ENCODE measurements at regions not wholly inside any gene's neighbourhood (a gene's known extent, or its start where the extent isn't known, plus 50 kb on each side); places are given as distances from the start of the nearest gene placed in this dataset.
A peak's percentile ranks its signal among the peaks of the same experiment; 100 is the strongest.

- no peak for TF ChIP-seq RAD21 (conservative IDR thresholded peaks at IDR 0.05)
- peak; percentile 50 for TF ChIP-seq POLR2AphosphoS5 (IDR thresholded peaks at IDR 0.05)
- H3K9me3 ChIP-seq (ENCODE audit: low read length): no peaks in the 10 kb centered on the region
Measured at GRCh38 chr7:10773430-10773829, 200.2 kb upstream of the PHF14 start.

GRCh38 chr7:10779465-10780399 lies 193.9 kb upstream of the PHF14 start:
- no peak overlapping the region for H3K27ac ChIP-seq (ENCODE audit: low read length)
- H3K79me2 ChIP-seq (replicated peaks; ENCODE audit: insufficient read depth, low read length): no peaks in the 10 kb centered on the region
- H3K9me2 ChIP-seq (ENCODE audit: insufficient read depth, low read length): no peaks in the 10 kb centered on the region
- no peaks in the 10 kb centered on the region for H3F3A ChIP-seq (ENCODE audit: insufficient read depth, low read length, poor library complexity, severe bottlenecking)
- TF ChIP-seq SMC3 (conservative IDR thresholded peaks at IDR 0.05; ENCODE audit: poor library complexity) (no peak), MXI1 (conservative IDR thresholded peaks at IDR 0.05; ENCODE audit: poor library complexity, severe bottlenecking) (no peak), REST (IDR thresholded peaks at IDR 0.05; ENCODE audit: borderline replicate concordance) (no peak), CTCF (IDR thresholded peaks at IDR 0.05; ENCODE audit: poor library complexity, severe bottlenecking) (no peak), EZH2 (IDR thresholded peaks at IDR 0.05; ENCODE audit: borderline replicate concordance, insufficient read depth, low read length, poor library complexity, severe bottlenecking) (no peak), RAD21 (conservative IDR thresholded peaks at IDR 0.05) (no peak), TAF1 (IDR thresholded peaks at IDR 0.05; ENCODE audit: low read depth) (no peak), EP300 (conservative IDR thresholded peaks at IDR 0.05; ENCODE audit: poor library complexity, severe bottlenecking) (no peak), POLR2AphosphoS5 (IDR thresholded peaks at IDR 0.05) (no peak)
- no peak overlapping the region for H3K4me3 ChIP-seq (ENCODE audit: low read length)
- no peak overlapping the region for H3K9ac ChIP-seq (ENCODE audit: low read length)
- no peaks in the 10 kb centered on the region for H3K36me3 ChIP-seq (ENCODE audit: insufficient read depth, low read length)
- H3K27me3 ChIP-seq (ENCODE audit: insufficient read depth, low read depth, low read length): no peaks in the 10 kb centered on the region
- H3K9me3 ChIP-seq (ENCODE audit: low read length): no peaks in the 10 kb centered on the region
- no peak overlapping the region for H3K4me2 ChIP-seq (ENCODE audit: low read length)
- no peak overlapping the region for H2AFZ ChIP-seq (ENCODE audit: low read depth, low read length)
- no peaks in the 10 kb centered on the region for H4K20me1 ChIP-seq (ENCODE audit: insufficient read depth)

More at GRCh38 chr7:10773430-10773829, 200.2 kb upstream of the PHF14 start:
- H3K36me3 ChIP-seq (ENCODE audit: insufficient read depth, low read length): no peaks in the 10 kb centered on the region
- H3K79me2 ChIP-seq (replicated peaks; ENCODE audit: insufficient read depth, low read length): no peaks in the 10 kb centered on the region
- no peaks in the 10 kb centered on the region for H4K20me1 ChIP-seq (ENCODE audit: insufficient read depth)
- H3F3A ChIP-seq (ENCODE audit: insufficient read depth, low read length, poor library complexity, severe bottlenecking): no peaks in the 10 kb centered on the region
- no peak overlapping the region for H3K9ac ChIP-seq (ENCODE audit: low read length)
- no peak overlapping the region for H3K4me2 ChIP-seq (ENCODE audit: low read length)
- H3K4me3 ChIP-seq (ENCODE audit: low read length): no peak overlapping the region
- H3K27ac ChIP-seq (ENCODE audit: low read length): no peak overlapping the region
- no peaks in the 10 kb centered on the region for H3K27me3 ChIP-seq (ENCODE audit: insufficient read depth, low read depth, low read length)
- H3K9me2 ChIP-seq (ENCODE audit: insufficient read depth, low read length): no peaks in the 10 kb centered on the region
- no peak overlapping the region for H2AFZ ChIP-seq (ENCODE audit: low read depth, low read length)

Measured in neural cell (in vitro differentiated cells).